ENCODE measurements at regions not wholly inside any gene's neighbourhood (a gene's known extent, or its start where the extent isn't known, plus 50 kb on each side); places are given as distances from the start of the nearest gene placed in this dataset.
A peak's percentile ranks its signal among the peaks of the same experiment; 100 is the strongest.

DNA sequence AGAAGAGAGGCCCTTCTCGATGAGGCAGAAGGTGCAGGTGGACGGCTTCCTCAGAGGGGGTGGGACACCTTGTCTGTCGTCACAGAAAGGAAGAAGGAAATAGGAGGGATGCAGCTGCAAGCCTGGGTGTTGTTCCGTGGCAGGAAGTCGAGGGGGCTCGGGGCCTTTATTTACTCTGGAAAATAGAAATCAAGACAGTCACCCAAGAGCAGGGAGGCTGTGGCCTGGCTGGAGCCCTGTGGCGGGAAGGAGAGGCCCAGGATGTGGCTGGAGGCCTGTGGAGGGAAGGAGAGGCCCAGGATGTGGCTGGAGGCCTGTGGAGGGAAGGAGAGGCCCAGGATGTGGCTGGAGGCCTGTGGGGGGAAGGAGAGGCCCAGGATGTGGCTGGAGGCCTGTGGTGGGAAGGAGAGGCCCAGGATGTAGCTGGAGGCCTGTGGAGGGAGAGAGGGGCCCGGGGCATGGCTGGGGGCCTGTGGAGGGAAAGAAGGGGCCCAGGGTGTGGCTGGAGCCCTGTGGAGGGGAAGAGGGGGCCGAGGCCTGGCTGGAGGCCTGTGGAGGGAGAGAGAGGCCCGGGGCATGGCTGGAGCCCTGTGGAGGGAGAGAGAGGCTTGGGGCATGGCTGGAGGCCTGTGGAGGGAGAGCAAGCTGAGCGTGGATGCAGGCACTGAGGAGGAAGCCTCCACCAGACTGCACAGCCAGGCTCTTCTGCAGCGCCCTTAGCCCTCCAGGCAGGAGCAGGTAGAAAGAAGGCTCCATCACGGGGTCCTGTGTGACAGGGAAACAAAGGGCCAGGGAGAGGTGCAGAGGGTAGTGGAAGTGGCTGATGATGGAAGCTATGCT, 97.3 kb upstream of the SFMBT2 start:
- DNase-seq: peak in 1 of 2 donors; percentile 24

GRCh38 chr10:7506571-7506970, 95.7 kb upstream of the SFMBT2 start:
- DNase-seq: no peak

- DNase-seq: no peak
These were observed 94.4 kb upstream of the SFMBT2 start for GRCh38 chr10:7505196-7505595.

DNA sequence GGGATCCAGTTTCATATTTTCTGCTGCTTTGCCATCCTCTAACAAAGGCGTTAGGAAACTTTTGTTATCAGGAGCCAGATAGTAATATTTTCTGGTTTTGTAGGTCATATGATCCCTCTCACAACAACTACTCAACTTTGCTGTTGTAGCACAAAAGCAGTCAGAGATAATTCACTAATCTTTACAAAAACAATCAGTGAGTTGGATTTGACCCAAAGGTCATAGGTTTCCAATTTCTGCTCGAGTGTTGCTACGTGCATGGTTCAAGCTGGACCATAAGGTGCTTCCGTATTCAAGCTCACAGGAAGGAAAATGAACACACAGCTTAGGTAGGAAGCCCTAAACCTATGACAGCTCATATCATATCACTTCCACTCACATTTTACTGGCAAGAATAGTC, 92.4 kb upstream of the SFMBT2 start:
- no peak for DNase-seq

DNA sequence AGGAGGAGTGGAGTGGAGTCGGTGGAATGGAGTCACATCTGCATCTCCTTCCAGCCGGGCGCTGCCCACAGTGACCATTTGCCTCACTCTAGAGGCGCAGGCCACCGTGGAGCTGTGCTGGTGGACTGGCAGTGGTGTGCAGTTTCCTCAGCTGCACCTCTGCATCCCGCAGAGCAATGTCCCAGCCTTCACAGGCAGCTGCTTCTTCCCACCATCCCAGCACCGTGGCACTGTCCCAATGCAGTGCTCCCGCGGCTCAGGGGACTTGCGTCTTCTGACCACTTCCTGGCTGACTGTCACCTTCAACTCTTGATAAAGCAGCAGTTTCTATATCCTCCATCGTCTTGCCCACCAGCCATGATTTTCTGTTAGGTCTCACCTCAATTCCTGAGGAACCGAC, 90.3 kb upstream of the SFMBT2 start:
- DNase-seq: no peak

- DNase-seq: no peak
These were observed 87.3 kb upstream of the SFMBT2 start for GRCh38 chr10:7498111-7498510.

GRCh38 chr10:7493996-7494395, 83.2 kb upstream of the SFMBT2 start:
- no peak for DNase-seq

- no peak for DNase-seq
These were observed 81.8 kb upstream of the SFMBT2 start for GRCh38 chr10:7492660-7493046.

GRCh38 chr10:7491949-7492659, 81.3 kb upstream of the SFMBT2 start:
- no peak for DNase-seq

DNA sequence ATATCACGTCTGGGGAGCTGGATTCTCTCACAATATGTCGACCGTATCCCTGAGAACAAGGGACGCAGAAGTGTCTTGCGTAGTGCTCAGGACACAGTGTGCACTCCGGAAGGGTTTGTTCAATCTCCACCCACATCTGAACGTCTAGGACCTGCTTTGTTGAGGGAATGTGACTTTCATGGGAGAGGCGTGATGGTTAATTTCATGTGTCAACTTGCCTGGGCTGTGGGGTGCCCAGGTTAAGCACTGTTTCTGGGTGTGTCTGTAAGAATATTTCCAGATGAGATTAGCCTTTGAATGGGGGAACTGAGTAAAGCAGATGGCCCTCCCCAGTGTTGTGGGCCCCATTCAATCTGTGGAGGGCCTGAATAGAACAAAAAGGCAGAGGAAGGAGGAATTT, 80.4 kb upstream of the SFMBT2 start:
- DNase-seq: no peak

DNA sequence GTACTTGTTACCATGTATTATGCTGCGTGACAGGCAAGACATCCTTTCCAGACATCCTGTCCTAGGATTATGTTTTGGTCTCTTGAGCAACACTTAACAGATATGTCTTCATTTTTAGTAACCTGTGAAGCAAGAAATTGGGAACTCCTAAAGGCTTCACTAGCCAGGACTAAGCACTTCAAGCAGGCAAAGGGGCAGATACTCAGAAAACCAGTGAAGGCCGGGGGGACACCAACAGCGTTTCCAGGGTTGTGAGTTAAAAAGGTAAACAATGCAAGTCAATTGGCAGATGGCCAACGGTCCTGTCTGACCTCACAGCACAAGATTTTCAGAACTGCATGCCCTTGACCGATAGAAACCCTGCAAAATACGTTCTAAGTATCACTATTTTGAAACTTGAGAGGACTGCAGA, 77.6 kb upstream of the SFMBT2 start:
- DNase-seq: no peak

- DNase-seq: no peak
These were observed 76.7 kb upstream of the SFMBT2 start for GRCh38 chr10:7487528-7487927.

- no peak for DNase-seq
These were observed 75.7 kb upstream of the SFMBT2 start for GRCh38 chr10:7486528-7486927.

GRCh38 chr10:7485799-7486198, 75.0 kb upstream of the SFMBT2 start:
- no peak for DNase-seq

- peak in 1 of 2 donors; percentile 25 for DNase-seq
These were observed 74.4 kb upstream of the SFMBT2 start for GRCh38 chr10:7485244-7485556.

DNA sequence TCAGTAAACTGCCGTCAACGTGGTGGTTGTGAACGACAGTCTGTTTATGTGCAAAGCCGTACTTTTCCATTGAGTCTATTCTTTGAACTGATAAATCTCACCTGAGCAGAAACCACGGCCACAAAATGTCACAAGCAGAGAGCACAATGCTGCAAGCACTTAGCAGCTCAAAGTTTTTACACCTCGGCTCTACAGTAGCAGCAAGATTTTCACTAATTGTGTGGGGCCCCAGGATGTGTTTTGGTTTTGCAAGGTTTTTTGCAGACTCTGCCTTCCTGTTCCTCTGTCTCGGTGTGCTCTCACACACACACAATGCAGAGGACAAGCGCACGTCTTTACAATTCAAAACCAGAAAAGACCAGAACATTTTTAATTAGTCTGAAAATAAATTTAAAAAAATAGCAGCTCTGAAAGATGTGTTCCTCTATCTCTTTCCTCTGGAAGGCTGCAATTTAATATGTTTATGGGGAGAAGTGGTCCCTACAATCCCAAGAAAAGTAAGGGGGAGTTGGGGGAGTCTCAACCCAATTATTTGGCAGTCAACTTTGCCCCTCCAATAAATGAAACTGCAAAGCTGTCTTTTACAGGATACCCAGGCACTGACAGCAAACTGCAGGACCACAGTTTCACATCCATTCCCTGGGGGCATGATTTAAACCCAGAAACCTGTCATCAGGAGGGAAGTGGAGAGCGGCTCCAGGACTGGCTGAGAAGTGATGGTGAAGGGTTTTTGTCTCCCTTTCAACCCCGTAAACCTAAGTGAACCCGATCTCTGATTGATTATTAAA, 73.8 kb upstream of the SFMBT2 start:
- DNase-seq: peak; percentile 71 to 73

- DNase-seq: peak in 1 of 2 donors; percentile 25
These were observed 73.0 kb upstream of the SFMBT2 start for GRCh38 chr10:7483848-7484247.

GRCh38 chr10:7482992-7483391, 72.2 kb upstream of the SFMBT2 start:
- no peak for DNase-seq

DNA sequence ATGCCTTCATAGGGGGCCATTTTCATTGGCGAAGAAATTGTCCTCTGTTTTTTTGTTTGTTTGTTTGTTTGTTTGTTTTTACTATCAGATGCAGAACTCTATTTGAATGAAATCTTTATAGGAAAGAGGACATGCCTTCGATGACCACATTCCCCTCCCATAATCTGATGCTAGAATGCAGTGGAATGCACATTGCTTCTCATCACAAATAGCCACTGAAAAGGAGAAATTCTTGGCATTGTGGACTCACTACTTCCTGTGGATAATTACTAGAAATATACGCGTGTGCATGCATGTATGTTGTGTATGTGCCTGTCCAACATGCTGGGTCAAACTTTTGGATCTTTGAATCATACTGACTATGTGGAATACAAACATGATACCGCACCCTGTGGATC, 70.5 kb upstream of the SFMBT2 start:
- no peak for DNase-seq

- DNase-seq: peak; percentile 15 to 50
These were observed 70.0 kb upstream of the SFMBT2 start for GRCh38 chr10:7480742-7481367.

DNA sequence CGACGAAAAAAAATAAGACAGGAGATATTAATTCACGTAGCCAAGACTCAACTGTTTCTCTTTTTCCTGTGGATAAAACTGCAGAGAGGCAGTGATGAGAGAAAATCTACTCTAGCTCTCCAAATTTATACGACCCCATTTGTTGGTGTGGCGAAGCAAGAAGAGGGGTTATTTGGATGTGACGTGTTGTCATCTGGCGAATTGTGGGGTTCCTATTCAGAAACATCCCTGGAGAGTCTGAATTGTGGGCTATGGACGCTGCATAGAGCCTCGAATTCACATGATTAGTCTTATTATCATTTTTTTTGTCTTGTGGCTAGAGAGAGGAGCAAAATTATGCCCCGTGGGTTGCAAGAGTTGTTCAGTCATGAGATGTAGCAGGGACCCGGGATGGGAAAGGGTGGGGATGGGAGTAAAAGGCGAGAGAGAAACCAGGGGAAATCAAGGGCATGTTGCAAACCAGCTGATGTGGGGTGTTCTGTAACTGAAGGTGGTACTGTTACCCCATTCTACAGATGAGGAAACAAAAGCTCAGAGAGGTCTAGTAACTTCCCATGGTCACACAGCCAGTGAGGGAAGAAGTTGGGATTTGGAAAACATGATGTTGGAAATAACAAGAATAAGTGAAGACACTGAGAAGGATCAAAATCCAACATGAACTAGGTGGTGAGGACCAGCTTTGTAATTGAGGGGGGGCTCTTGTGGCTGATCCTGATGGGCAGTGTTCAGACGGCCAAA, 69.2 kb upstream of the SFMBT2 start:
- DNase-seq: no peak

GRCh38 chr10:7478727-7479457, 68.1 kb upstream of the SFMBT2 start:
- DNase-seq: peak in 1 of 2 donors; percentile 36

All from CD4-positive, alpha-beta T cell treated with Interleukin-4 for 1 hour (primary cell).